Gastroesophageal sphincter (tissue), 4 donors: ENCODE measurements at regions not wholly inside any gene's neighbourhood (a gene's known extent, or its start where the extent isn't known, plus 50 kb on each side); places are given as distances from the start of the nearest gene placed in this dataset.

ENCODE experiments used
- ATAC-seq: fragments of 150-250 bp; one replicate; pipeline ENCODE4 v1.9.1; 2016; ENCODE audit warnings: mild to moderate bottlenecking, moderate library complexity
- H3K27ac ChIP-seq, 4 donors: fragments of 200-600 bp; sonication (generic) in 3 of 4; 1 replicate in 3 of 4; 2 replicates in 1 of 4; pipeline ENCODE4 v1.5.1; 2016 to 2019
- H3K27me3 ChIP-seq: fragments of 200-600 bp; sonication (generic); one replicate; pipeline ENCODE4 v1.5.1; 2019
- H3K36me3 ChIP-seq, 2 donors: fragments of 200-600 bp; sonication (generic); one replicate each; pipeline ENCODE4 v1.5.1; 2019; ENCODE audit warnings: control low read depth in 1 of 2
- H3K4me1 ChIP-seq, 3 donors: fragments of 200-600 bp; sonication (generic); 1 replicate in 2 of 3; 2 replicates in 1 of 3; pipeline ENCODE4 v1.5.1; 2016 to 2019; ENCODE audit warnings: control low read depth in 2 of 3
- H3K4me3 ChIP-seq, 2 donors: fragments of 200-600 bp; sonication (generic); one replicate each; pipeline ENCODE4 v1.5.1; 2019; ENCODE audit warnings: mild to moderate bottlenecking in 1 of 2, moderate library complexity in 1 of 2
- H3K9me3 ChIP-seq, 3 donors: fragments of 200-600 bp; sonication (generic); one replicate each; pipeline ENCODE4 v1.5.1; 2017 to 2019; ENCODE audit warnings: control low read depth in 2 of 3
- CTCF ChIP-seq, 4 experiments: fragments of 200-600 bp in 2 of 4; fragments of 450-650 bp in 2 of 4; sonication (generic) in 1 of 4; IDR thresholded peaks; one replicate each; pipeline ENCODE4 v1.5.1; 2017 to 2019; ENCODE audit warnings: antibody characterized with exemption in 4 of 4, mild to moderate bottlenecking in 2 of 4, moderate library complexity in 2 of 4
- EP300 ChIP-seq: sonication (generic); formaldehyde crosslinking; IDR thresholded peaks from one replicate; pipeline ENCODE4 v1.6.1; 2017; ENCODE audit warnings: antibody characterized with exemption, mild to moderate bottlenecking
- POLR2A ChIP-seq, 2 donors: fragments of 450-650 bp; IDR thresholded peaks; one replicate each; pipeline ENCODE4 v1.6.1; 2017; ENCODE audit warnings: antibody characterized with exemption in 2 of 2, mild to moderate bottlenecking in 2 of 2, moderate library complexity in 1 of 2
- POLR2AphosphoS5 ChIP-seq: sonication (generic); formaldehyde crosslinking; IDR thresholded peaks from one replicate; pipeline ENCODE4 v1.6.1; 2017; ENCODE audit warnings: antibody characterized with exemption
- WGBS, 2 donors: methylation state at CpG; one replicate each; pipeline ENCODE4 v1.1.5; 2018; ENCODE audit warnings: low coverage in 1 of 2; 5-methylcytosine and 5-hydroxymethylcytosine counted together

GRCh38 chr2:153077311-153077710, 358.9 kb downstream of the ARL6IP6 start:
- TF ChIP-seq EP300: no peak
- no peak for TF ChIP-seq CTCF (IDR thresholded peaks at IDR 0.05)
- TF ChIP-seq POLR2A (IDR thresholded peaks at IDR 0.05): no peak
- TF ChIP-seq POLR2AphosphoS5: no peak
- H3K36me3 ChIP-seq: no peaks in the 10 kb centered on the region
- H3K9me3 ChIP-seq: no peaks in the 10 kb centered on the region
- no peak for ATAC-seq
- H3K4me1 ChIP-seq: no peaks in the 10 kb centered on the region
- 74 to 97% methylated on average over 2 of the region's 2 CpGs for WGBS, 2 donors
- H3K27me3 ChIP-seq: no peaks in the 10 kb centered on the region
- no peak overlapping the region for H3K4me3 ChIP-seq
- no peak overlapping the region for H3K27ac ChIP-seq

GRCh38 chr2:153074207-153074606, 355.8 kb downstream of the ARL6IP6 start:
- no peak overlapping the region for H3K27ac ChIP-seq
- H3K4me1 ChIP-seq: no peaks in the 10 kb centered on the region
- H3K9me3 ChIP-seq: no peaks in the 10 kb centered on the region
- H3K4me3 ChIP-seq: no peak overlapping the region
- TF ChIP-seq POLR2AphosphoS5 (no peak), POLR2A (IDR thresholded peaks at IDR 0.05) (no peak), CTCF (IDR thresholded peaks at IDR 0.05) (no peak), EP300 (no peak)
- H3K36me3 ChIP-seq: no peaks in the 10 kb centered on the region
- no peak for ATAC-seq
- WGBS, 2 donors: 56 to 73% methylated on average over 1 of the region's 1 CpG
- no peaks in the 10 kb centered on the region for H3K27me3 ChIP-seq

- H3K4me1 ChIP-seq: no peaks in the 10 kb centered on the region
- 81 to 91% methylated on average over 5 to 8 of the region's 8 CpGs for WGBS, 2 donors
- ATAC-seq: no peak
- no peak overlapping the region for H3K27ac ChIP-seq
- H3K36me3 ChIP-seq: no peaks in the 10 kb centered on the region
- H3K9me3 ChIP-seq: no peaks in the 10 kb centered on the region
- no peak overlapping the region for H3K4me3 ChIP-seq
- TF ChIP-seq EP300 (no peak), POLR2A (IDR thresholded peaks at IDR 0.05) (no peak), CTCF (IDR thresholded peaks at IDR 0.05) (no peak), POLR2AphosphoS5 (no peak)
- no peaks in the 10 kb centered on the region for H3K27me3 ChIP-seq
Measured at GRCh38 chr2:153072813-153073212, 354.4 kb downstream of the ARL6IP6 start.

- TF ChIP-seq POLR2AphosphoS5 (no peak), CTCF (IDR thresholded peaks at IDR 0.05) (no peak)
- Histone ChIP-seq H3K4me3 (no peak overlapping the region), H3K27ac (no peak overlapping the region), H3K4me1 (no peaks in the 10 kb centered on the region), H3K36me3 (no peaks in the 10 kb centered on the region), H3K27me3 (no peaks in the 10 kb centered on the region), H3K9me3 (no peaks in the 10 kb centered on the region)
- ATAC-seq: no peak
- WGBS, 2 donors: 34 to 63% methylated on average over 6 of the region's 6 CpGs
Measured at GRCh38 chr2:153072077-153072476, 353.7 kb downstream of the ARL6IP6 start.

GRCh38 chr2:153071090-153071489, 352.7 kb downstream of the ARL6IP6 start:
- Histone ChIP-seq H3K4me3 (no peak overlapping the region), H3K36me3 (no peaks in the 10 kb centered on the region), H3K27me3 (no peaks in the 10 kb centered on the region), H3K27ac (no peak overlapping the region), H3K9me3 (no peaks in the 10 kb centered on the region), H3K4me1 (no peaks in the 10 kb centered on the region)
- TF ChIP-seq CTCF (IDR thresholded peaks at IDR 0.05) (no peak), POLR2AphosphoS5 (no peak), EP300 (no peak), POLR2A (IDR thresholded peaks at IDR 0.05) (no peak)
- no peak for ATAC-seq
